ENCODE measurements at regions not wholly inside any gene's neighbourhood (a gene's known extent, or its start where the extent isn't known, plus 50 kb on each side); places are given as distances from the start of the nearest gene placed in this dataset.

DNA sequence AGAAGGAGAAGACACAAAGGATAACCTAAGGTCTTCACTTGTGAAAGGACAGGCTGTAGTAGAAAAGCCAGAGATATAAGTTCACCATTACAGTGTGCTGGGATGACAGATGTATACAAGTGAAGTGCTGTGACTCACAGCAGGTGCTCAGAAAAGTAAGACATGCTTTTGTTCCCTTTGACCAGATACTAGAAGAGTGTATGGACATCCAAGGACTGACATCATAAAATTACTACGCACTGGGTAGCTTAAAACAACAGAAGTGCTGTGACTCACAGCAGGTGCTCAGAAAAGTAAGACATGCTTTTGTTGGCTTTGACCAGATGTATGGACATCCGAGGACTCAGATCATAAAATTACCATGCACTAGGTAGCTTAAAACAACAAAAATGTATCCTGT is 61.6 kb upstream of the BTC start:
- no peak for DNase-seq (ENCODE audit: low read depth, low spot score)
- POLR2A ChIA-PET = no interaction called here

DNA sequence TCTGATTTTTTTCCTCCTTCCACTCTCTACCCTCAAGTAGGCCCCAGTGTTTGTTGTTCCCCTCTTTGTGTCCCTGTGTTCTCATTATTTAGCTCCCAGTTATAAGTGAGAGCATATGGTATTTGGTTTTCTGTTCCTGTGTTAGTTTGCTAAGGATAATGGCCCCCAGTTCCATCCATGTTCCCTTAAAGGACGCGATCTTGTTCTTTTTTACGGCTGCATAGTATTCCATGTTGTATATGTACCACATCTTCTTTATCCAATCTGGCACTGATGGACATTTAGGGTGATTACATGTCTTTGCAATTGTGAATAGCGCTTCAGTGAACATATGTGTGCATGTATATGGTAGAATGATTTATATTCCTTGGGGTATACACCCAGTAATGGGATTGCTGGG is 54.5 kb upstream of the BTC start:
- DNase-seq (ENCODE audit: low read depth, low spot score) = no peak
- no peak overlapping the region for H3K4me3 ChIP-seq (ENCODE audit: low read depth, low read length)
- ChIA-PET POLR2A (no interaction called here), CTCF (no interaction called here)
- TF ChIP-seq, protein P1, sequence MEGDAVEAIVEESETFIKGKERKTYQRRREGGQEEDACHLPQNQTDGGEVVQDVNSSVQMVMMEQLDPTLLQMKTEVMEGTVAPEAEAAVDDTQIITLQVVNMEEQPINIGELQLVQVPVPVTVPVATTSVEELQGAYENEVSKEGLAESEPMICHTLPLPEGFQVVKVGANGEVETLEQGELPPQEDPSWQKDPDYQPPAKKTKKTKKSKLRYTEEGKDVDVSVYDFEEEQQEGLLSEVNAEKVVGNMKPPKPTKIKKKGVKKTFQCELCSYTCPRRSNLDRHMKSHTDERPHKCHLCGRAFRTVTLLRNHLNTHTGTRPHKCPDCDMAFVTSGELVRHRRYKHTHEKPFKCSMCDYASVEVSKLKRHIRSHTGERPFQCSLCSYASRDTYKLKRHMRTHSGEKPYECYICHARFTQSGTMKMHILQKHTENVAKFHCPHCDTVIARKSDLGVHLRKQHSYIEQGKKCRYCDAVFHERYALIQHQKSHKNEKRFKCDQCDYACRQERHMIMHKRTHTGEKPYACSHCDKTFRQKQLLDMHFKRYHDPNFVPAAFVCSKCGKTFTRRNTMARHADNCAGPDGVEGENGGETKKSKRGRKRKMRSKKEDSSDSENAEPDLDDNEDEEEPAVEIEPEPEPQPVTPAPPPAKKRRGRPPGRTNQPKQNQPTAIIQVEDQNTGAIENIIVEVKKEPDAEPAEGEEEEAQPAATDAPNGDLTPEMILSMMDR (IDR thresholded peaks at IDR 0.05; ENCODE audit: insufficient read depth, low read length, missing control alignments) = no peak

More for the DNA sequence above, 61.6 kb upstream of the BTC start:
- no peak overlapping the region for H3K4me3 ChIP-seq (ENCODE audit: low read depth, low read length)
- CTCF ChIA-PET = interaction anchor here (1.0 kb wide), 1 partner anchor 27 kb away, joined by 3 read pairs; no protein-coding TSS in a partner anchor
- TF ChIP-seq, protein P1 (IDR thresholded peaks at IDR 0.05; ENCODE audit: insufficient read depth, low read length, missing control alignments) = no peak

DNA sequence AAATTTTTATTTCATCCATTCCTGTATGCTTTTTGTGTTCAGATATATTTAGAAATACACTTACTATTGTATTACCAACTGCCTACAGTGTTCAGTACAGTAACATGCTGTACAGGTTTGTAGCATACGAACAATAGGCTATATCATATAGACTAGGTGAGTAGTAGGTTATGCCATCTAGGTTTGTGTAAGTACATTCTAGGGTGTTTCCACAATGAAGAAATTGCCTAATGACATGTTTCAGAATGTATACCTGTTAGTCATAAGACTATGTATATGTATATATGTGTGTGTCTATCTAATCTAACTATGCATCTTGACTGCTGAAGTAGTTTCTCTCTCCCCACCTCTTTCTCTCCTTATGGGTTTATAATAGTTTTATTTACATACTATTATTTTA is 51.5 kb upstream of the BTC start:
- no peak overlapping the region for H3K4me3 ChIP-seq (ENCODE audit: low read depth, low read length)
- TF ChIP-seq, protein P1 (IDR thresholded peaks at IDR 0.05; ENCODE audit: insufficient read depth, low read length, missing control alignments) = no peak
- no peak for DNase-seq (ENCODE audit: low read depth, low spot score)
- POLR2A ChIA-PET = no interaction called here
- CTCF ChIA-PET = no interaction called here

Measured in AG04449 (cell line).